GM23338 (cell line): ENCODE measurements at regions not wholly inside any gene's neighbourhood (a gene's known extent, or its start where the extent isn't known, plus 50 kb on each side); places are given as distances from the start of the nearest gene placed in this dataset.

Experiments used
- EZH2 ChIP-seq: fragments of 200-600 bp; sonication (generic); IDR thresholded peaks from one replicate; pipeline ENCODE4 v1.8.0; 2017; ENCODE audit warnings: antibody characterized with exemption, mild to moderate bottlenecking, low read depth; ENCODE audit not compliant: unreplicated experiment
- POLR2AphosphoS5 ChIP-seq: IDR thresholded peaks from 2 replicates; pipeline ENCODE4 v1.6.1; 2016; ENCODE audit warnings: antibody characterized with exemption, low read depth
- ZNF331 ChIP-seq: fragments of 250-450 bp; sonication (Bioruptor Pico); IDR thresholded peaks from 2 replicates; pipeline ENCODE4 v1.5.0; 2020; ENCODE audit warnings: low read depth, mild to moderate bottlenecking, moderate library complexity

DNA sequence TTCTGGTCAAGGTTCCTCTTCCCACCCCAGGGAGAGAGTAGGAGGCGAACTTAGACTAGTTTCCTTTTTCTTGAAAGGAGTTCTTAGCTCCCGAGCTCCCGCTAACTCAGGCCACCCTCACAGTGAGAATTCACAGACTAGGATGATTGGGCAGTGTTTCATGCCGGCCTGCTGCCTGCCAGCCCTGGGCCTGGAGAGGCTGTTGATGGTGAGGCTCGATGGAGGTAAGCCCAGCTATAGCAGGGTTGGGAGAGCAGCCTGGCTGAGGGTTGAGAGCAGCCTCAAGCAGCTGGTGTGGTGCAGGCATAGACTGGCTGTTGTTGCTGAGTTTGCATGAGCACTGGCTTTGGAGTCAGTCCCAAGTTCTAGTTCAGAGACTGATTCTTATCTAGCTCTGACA lies 274.4 kb downstream of the MATN1 start:
- TF ChIP-seq POLR2AphosphoS5 (no peak), ZNF331 (no peak), EZH2 (no peak)
